ENCODE measurements at regions not wholly inside any gene's neighbourhood (a gene's known extent, or its start where the extent isn't known, plus 50 kb on each side); places are given as distances from the start of the nearest gene placed in this dataset.

DNA sequence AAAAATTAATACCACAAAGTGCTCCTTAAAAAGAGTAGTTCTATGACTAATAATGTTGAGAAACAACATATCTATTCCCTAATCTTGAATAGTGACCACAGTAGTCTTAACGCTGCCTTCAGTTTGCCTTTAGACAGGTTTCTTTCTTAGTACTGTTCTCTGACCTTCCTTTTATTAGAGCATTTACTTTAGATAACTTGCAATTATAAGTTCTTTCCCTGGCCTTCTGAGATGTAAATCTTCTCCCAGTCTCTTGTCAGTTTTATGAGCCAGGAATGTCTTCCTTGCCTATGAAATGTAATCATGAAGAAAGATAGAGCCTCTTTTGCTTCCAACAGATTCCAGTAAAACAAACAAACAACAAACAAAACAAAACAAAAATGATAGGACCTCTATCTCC is 1119.8 kb upstream of the LRRTM3 start:
- no peak for TF ChIP-seq POLR2AphosphoS5 (IDR thresholded peaks at IDR 0.05)
- TF ChIP-seq, protein P1, sequence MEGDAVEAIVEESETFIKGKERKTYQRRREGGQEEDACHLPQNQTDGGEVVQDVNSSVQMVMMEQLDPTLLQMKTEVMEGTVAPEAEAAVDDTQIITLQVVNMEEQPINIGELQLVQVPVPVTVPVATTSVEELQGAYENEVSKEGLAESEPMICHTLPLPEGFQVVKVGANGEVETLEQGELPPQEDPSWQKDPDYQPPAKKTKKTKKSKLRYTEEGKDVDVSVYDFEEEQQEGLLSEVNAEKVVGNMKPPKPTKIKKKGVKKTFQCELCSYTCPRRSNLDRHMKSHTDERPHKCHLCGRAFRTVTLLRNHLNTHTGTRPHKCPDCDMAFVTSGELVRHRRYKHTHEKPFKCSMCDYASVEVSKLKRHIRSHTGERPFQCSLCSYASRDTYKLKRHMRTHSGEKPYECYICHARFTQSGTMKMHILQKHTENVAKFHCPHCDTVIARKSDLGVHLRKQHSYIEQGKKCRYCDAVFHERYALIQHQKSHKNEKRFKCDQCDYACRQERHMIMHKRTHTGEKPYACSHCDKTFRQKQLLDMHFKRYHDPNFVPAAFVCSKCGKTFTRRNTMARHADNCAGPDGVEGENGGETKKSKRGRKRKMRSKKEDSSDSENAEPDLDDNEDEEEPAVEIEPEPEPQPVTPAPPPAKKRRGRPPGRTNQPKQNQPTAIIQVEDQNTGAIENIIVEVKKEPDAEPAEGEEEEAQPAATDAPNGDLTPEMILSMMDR (IDR thresholded peaks at IDR 0.05): no peak
